GM20000 (cell line): ENCODE measurements at regions not wholly inside any gene's neighbourhood (a gene's known extent, or its start where the extent isn't known, plus 50 kb on each side); places are given as distances from the start of the nearest gene placed in this dataset.
"Not testable (repeated sequence)": the region's sequence is repeated elsewhere in the genome, so short reads cannot be mapped to it uniquely, and the experiment has no call there.

Experiments
- DNase-seq: peaks from one replicate; pipeline ENCODE4 v3.0.0; 2012; ENCODE audit warnings: low spot score
- CTCF ChIP-seq: IDR thresholded peaks from 2 replicates; pipeline ENCODE4 v1.5.1; 2012; ENCODE audit warnings: mild to moderate bottlenecking, control low read depth; ENCODE audit errors: extremely low read depth, missing control alignments

DNA sequence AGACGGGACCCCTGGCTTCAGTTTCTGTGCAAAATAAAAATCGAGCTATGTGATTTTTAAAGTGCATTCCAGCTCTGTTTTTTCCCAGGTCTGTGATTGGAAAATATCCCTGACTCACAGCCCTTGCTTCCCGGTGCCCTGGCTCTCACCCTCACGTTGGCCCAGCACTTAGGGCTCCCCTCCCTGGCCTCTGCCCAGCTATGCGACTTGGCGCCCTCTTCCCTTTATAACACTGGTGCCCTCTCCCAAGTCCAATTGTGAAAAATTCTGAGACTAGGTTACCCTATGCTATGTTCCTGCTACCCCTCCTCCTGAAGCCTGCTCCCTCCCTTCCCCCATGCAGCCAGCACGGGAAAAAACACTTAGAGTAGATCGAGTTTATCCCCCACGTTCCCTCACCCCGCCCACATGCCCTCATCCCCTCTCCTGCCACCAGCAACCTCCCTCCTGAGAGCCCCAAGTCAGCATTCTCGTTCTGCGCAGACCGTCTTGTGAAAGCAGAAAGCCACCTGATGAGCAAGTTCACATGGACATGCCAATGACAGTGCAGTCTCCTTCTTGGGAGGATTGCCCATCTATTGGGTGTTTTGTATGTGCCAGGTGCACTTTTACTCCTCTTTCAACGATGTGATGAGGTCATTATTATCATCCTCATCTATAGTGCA lies 228.8 kb downstream of the VAPA start:
- no peak for TF ChIP-seq CTCF
- DNase-seq, result no peak

DNA sequence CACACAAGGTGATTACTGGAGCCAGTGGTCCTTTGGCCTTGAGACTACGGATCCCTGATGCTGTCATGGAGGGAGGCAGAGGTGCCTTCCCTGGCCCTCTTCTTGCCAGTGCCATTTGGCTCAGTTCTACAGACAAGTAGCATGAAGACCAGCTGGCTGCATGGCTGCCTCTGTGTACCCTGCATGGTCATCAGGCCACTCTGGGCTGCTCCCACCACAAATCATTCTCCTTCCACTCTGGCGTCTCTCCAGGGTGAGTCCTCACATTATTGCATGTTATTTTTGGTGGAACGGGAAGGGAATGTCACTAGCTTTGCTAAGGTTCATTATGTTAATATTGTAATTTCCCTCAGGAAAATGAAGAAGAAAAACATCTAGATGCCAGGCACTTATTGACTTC lies 229.8 kb downstream of the VAPA start:
- no peak for TF ChIP-seq CTCF
- no peak for DNase-seq

DNA sequence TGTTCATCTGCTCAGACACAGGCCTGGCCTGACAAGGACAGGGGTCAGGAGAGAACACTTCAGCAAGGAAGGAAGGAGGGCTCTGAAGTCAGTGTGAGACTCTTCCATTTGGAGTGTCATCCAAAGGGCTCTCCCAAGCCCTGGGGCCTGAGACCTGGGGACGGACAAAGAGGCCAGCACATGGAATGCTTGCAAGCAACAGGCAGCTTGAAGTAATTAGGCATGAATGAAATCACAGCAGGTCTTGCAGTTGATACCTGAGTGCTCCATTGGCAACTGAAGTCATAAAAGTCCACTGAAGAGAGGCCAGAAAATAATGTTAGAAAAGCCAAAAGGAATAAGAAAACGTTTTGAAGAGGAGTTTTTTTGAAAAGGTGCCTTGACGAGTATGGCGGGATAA lies 231.7 kb downstream of the VAPA start:
- no peak for TF ChIP-seq CTCF
- no peak for DNase-seq

GRCh38 chr18:10147226-10147625 lies 233.4 kb downstream of the VAPA start:
- no peak for DNase-seq
- TF ChIP-seq CTCF, result no peak

DNA sequence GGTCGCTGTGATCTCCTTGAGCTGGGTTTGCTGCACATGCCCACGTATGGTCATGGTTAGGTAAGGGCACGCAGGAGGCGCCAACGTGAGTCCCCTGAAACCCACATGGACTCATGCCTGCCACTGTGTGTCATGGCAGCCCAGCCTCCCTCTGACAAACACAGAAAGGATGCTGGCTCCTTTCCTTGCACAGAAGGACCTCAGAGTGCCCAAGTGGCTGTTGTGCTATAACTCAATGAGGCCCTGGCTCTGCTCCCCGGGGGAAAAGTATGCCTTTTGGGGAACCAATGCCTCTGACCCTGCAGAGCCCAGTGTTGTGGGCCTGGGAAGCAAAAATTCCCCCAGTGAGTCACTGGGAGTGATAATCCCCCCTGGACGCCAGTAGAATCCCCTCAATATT lies 233.9 kb downstream of the VAPA start:
- DNase-seq, result no peak
- TF ChIP-seq CTCF, result no peak

DNA sequence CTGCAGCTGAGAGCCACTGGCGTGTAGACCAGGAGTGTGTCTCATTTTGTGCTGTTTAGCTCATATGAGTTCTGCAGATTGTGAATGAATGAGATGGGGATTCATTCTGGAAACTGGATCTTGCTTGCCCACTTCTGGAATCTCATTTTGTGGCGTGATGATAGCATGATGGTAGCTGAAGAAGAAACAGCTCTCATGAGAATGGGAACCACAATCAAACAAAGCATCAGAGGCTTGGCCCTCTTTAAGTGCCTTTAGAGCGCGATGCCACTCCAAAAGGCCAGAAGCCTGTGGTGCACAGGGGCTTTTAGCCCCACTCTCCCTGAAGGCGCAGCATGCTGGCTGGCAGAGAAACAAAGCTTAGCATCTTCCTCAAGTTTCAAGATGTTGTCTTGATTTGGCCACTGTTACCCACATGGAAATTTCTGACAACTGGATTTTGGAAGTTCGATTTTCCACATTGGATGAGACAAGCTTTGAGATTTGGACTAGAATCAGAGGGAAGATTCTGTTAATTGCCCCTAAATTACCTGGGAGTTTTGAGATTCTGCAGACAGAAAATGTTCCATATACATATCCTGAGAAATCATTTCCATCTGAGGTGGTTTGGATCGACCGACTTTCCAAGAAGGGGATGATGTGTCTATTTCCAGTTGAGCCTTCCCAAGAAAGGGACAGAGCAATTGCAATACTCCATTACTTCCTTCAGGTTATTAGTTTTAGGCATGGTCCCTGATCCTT lies 234.5 kb downstream of the VAPA start:
- TF ChIP-seq CTCF, result no peak
- DNase-seq, result no peak

GRCh38 chr18:10149768-10150556 lies 236.1 kb downstream of the VAPA start:
- no peak for TF ChIP-seq CTCF
- no peak for DNase-seq

DNA sequence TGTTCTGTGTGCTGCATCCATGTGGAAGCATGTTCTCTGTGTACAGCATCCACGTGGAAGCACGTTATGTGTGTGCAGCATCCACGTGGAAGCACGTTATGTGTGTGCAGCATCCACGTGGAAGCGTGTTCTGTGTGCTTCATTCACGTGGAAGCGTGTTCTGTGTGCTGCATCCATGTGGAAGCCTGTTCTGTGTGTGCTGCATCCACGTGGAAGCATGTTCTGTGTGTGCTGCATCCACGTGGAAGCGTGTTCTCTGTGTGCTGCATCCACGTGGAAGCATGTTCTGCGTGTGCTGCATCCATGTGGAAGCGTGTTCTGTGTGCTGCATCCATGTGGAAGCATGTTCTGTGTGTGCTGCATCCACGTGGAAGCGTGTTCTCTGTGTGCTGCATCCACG lies 236.8 kb downstream of the VAPA start:
- DNase-seq, result not testable (repeated sequence)
